ENCODE measurements at regions not wholly inside any gene's neighbourhood (a gene's known extent, or its start where the extent isn't known, plus 50 kb on each side); places are given as distances from the start of the nearest gene placed in this dataset.

DNA sequence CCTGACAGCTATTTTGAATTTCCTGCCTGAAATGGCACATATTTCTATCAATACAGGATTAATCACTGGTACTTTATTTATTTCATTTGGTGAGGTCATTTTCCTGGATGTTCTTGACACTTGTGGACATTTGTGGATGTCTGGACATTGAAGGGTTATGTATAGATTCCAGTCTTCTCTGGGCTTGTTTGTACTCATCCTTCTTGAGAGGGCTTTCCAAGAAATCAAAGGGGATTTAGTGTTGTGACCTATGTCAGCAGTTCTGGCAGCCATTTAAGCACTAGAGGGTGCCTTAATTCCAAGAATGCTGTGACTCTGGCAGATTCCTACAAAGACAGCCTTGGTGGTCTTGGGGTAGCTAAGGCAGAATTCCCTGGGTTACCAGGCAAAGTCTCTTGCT is 259.7 kb downstream of the CSNK1G3 start:
- DNase-seq (ENCODE audit: low read depth): no peak

DNA sequence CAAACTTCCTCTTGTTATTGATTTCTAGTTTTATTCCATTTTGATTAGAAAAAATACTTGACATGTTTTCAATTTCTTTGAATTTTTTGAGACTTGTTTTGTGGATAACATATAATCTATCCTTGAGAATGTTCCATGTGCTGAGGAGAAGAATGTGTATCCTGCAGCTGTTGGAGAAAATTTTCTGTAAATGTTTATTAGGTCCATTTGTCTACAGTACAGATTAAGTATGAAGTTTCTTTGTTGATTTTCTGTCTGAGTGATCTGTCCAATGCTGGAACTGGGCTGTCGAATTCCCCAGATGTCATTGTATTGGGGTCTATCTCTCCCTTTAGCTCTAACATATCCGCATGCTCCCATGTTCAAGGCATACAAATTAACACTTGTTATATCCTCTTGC is 251.2 kb downstream of the CSNK1G3 start:
- DNase-seq (ENCODE audit: low read depth): no peak

DNA sequence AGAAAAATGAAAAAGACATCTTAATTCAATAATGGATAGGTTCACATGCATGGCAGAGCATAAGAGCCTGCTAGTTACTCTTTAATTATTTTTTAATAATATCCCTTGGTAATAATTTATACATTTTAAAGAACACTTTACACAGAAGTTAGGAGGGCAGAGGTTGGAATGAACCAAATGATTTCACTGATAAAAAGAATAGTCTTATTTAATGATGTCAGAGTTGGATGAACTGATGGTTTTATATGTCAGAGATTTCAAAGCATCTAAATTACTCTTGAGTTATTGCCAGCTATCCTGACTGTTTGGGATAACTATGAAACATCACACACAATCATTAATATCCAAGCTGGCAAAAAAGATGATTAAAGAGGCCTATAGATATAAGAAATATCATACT is 244.8 kb downstream of the CSNK1G3 start:
- DNase-seq (ENCODE audit: low read depth): no peak

DNA sequence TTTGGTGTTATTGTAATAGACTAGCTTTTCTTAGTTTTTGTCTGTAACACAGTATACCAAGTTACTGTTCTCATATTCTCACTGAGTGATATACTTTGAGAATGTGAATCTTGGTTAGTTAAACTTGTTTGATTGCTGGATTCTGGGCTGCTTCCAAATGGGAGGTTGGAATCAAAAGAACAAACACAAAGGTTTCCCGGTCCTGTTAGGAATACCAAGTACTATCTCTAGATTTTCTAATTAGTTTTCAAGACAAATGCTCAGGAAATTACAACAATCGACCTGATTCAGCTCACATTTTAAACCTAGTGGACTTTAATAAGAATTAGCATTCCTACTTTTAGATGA is 244.3 kb downstream of the CSNK1G3 start:
- no peak for DNase-seq (ENCODE audit: low read depth)

DNA sequence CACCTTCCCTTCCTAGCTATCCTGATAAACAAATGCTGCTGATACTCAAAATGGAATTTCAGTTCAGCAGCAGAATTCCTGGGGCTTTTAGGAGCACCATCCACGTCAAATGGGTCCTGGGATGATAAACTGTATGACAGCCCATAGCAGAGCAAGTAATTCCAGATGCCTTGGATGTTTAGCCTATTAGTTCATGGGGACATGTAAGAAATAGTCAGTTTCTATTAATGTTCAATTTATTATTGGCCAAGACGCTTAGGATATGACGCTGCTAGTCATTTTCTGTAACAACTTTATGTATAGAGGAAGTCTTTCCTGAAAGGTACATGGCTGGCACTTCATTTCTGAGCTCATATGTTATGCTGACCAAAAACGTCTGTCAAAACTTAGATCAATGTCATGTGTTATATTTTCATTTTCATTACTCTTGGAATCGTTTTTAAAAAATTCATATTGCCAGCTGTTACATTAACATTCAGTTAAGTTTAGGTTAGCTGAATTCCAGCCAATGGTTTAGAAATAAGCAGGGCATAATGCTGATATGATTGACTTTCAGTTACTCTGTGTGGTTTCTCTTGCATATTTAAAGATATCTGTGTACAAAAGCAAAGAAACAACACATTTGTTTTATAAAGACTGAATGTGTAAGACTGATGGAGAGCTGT is 243.8 kb downstream of the CSNK1G3 start:
- DNase-seq (ENCODE audit: low read depth): no peak

DNA sequence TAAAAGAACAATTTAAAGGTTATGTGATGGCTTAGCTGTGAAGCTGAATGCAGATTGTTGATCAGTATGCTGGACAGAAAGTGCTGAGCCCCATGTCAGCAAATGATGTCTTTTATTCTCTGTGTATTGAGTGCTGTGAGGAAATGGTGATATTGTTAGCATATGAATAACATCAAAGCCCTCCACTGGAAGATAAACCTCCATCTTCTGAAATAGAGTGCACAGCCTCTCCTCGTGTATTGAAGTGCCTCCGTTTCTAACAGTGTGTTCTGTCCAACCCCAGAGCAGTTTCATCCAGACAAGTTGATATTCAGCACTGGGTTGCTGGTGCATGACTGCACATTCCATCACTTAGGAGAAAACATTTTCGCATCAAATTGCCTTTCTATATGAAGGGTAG is 242.9 kb downstream of the CSNK1G3 start:
- no peak for DNase-seq (ENCODE audit: low read depth)

DNA sequence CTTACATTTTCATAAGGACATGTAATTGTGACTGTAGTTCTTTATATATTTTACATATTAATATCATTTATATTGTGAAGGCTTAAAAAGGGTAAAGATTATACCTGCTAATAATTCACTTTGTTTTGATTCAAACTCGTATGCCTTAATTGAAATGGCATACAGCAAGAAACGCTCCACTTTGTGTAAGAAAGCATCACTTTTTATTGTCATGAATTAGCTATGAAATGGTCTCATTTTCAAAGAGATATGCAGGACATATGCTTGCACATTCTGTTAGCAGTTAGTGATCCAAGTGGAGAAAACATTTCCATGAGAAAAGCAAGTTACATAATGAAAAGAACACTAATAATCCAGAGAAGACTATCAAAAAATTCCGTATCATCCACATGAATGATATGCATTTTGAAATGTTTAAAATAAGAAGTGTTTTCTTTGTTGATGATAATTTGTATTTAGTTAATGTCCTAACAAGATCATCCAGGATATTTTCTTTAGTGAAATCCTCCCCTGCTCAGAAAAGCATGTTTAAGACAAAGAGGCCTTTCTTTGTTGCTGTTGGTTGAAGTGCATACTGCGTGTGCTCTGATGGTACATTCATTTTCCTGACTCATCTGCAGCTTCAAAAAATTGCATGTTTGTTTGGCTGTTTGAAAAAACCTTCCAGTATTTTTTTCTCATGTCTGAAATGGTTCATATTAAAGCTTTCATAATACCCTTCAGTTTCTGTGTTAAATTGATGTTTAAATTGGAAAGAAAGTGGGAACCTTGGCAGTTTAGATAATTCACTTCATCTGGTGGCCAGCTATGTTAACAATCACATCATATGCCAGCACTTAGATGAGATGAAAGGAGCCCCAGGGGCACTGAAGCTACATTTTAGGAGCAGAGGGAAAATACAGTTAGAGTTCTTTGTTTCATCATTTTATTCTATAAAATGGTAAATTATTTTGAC is 242.2 kb downstream of the CSNK1G3 start:
- no peak for DNase-seq (ENCODE audit: low read depth)

DNA sequence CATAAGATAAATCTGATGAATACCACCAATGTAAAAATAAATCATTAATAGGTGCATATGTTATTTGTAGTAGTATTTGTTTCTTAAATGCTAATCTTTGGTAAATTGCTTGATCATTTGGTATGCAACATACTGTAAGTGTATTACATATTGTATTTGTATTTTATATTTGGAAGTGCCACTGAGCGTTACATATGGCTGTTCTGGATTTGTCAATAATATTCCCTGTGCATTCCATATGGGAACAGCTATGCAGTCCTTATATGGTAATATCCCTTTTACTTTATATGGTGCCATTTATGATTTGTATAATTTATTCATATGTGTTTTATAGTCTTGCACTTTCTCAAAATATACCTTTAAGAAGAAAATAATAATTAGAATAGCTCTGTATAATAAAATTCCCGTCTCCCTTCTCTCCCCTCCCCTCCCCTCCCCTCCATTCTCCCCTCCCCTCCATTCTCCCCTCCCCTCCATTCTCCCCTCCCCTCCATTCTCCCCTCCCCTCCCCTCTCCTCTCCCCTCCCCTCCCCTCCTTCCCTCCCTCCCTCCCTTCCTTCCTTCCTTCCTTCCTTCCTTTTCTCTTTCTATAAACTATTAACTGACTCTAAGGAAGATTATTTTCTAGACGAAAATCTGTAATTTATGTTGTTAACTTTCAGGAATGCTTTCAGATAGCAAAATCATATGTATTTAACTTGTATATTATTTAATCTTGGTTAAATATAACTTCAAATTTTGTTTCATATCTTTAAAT is 241.4 kb downstream of the CSNK1G3 start:
- DNase-seq (ENCODE audit: low read depth): no peak

DNA sequence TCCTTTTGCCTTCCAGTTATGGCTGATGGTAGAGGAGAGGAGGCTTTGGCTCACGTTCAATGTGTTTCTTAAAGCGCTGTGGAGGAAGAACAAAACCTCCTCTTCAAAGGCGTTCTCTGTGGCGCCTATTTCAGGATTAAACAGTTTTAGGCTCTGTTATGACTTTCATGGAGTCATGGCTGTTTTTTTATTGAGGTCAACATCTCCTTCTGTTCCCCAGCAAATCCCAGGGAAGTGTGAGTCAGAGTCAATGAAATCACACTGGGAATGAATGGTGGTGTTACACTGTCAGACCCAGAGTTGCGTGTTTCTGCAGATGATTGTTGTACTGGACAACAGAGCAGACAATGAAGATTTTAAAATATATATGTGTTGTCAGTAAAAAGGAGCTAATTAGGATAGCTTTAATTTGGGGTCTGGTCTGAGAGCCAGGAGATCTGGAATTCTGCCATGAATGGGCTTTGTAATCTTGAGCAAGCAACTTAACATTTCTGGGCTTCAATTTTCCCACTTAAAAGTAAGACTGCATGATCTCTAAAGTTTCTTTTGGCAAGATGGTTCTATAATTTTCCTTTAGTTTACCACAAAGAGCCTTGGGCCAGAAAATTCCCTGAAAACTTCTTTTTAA is 240.7 kb downstream of the CSNK1G3 start:
- DNase-seq (ENCODE audit: low read depth): no peak

DNA sequence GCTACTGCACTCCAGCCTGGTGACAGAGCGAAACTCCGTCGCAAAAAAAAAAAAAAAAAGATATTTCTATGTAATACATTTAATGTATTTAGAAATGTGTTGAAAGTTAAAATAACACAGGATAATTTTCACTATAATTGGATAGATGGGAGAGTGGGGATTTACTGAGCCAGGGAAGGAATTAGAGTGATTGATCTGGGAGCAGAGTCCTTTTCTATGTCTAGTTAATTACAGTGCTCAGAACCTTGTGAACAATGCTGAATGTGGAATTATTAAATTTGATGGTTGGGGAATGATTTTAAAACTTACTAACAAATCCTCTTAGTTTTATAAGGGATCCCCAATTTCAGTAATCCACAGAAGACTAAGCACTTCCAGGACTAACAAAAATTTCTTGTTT is 239.7 kb downstream of the CSNK1G3 start:
- no peak for DNase-seq (ENCODE audit: low read depth)

DNA sequence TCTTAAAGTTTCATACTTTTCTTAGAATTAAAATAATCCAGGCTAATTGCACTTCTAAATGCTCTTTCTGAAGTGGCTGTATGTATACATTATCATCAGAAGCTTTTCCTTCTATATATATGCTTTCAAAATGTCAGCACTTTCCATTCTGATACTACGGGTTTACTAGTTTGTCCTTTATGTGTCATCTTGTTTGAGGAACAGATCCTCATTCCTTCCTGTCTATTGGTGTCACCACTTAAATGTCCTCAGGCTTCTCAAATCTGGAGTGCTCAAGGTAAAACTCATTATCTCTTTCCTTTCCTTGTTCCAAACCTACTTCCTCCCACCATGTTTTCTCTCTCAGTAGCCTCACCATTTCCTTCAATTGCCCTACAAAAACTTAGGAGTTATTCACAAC is 236.3 kb downstream of the CSNK1G3 start:
- no peak for DNase-seq (ENCODE audit: low read depth)

DNA sequence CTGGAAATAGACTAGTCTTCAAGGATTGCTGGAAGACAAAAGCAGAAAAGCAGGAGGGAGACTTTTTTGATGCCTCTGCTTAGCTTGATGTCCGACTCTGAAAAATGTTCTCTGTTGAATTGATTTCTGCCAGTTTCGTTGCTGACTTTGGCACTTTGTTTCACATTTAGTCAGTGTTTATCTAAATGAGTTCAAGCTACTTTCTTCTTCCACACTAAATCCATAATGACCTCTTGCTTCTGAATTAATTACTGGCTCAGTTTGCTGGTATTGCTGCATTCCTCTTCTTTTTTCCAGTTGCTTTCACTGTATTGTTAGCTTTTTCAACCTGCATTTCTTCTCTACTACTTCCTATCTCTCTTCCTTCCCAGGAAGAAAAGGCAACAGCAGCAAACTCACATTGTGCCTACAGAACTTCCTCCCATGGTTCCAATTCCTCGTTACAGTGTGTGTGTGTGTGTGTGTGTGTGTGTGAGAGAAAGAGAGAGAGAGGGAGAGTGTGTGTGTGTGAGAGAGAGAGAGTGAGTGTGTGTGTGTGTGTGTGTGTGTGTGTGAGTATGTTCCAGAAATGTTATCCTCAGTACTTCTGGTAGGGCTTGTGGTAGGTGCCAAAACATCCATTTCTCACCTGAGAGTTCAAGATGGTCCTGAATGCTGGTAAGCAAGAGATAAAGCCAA is 234.8 kb downstream of the CSNK1G3 start:
- no peak for DNase-seq (ENCODE audit: low read depth)

DNA sequence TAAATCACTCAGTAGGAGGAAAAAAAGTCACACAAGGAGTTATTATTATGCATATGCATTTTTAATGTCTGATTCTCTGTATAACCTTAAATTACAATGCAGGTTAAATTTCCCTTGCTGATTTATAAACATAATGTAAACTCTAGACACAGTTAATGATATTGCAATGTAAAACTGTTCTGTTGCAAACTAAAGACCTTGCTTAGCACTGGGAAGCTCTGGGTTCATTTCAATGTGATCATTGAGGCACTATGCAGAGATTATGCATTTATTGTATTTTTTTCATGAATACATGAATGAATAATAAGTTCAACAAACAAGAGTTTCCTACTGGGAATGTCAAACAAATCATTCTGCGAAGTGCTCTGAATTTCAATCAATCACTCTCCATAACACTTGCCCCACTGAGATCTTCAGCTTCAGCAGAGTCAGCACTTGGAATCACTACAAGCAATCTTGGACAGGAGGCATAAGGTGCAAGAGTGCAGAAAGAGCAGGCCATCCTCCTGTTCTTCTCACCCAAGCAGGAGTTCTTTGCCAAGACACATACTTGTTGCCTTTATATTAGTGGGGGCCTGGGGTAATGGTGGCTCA is 232.1 kb downstream of the CSNK1G3 start:
- no peak for DNase-seq (ENCODE audit: low read depth)

DNA sequence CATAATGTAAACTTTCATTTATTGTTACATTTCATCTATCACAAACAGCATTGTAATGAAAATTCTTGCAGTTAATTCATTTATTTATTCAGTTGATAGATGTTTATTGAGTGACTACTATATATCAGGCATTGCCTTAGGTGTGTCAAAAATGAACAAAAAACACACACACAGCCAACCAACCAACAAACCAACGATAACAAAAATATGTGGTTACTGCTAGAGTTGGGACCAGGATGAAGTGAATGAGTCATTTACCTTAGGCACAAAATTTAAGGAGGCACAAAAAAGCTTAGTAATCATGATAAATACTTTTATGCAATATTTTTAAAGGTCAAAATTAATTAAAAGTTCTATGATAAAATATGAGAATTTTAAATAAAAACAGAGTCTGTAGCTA is 223.4 kb downstream of the CSNK1G3 start:
- no peak for DNase-seq (ENCODE audit: low read depth)

DNA sequence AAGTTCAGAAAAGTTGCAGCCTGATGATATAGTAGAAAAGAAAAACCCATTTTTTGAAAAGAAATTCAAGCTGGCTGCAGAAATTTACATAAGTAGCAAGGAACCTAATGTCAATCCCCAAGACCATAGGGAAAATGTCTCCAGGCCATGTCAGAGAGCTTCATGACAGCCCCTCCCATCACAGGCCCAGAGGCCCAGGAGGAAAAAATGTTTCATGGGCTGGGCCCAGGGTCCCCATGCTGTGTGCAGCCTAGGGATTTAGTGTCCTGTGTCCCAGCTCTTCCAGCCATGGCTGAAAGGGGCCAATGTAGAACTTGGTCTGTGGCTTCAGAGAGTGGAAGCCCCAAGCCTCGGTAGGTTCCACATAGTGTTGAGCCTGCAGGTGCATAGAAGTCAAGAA is 220.3 kb downstream of the CSNK1G3 start:
- no peak for DNase-seq (ENCODE audit: low read depth)

DNA sequence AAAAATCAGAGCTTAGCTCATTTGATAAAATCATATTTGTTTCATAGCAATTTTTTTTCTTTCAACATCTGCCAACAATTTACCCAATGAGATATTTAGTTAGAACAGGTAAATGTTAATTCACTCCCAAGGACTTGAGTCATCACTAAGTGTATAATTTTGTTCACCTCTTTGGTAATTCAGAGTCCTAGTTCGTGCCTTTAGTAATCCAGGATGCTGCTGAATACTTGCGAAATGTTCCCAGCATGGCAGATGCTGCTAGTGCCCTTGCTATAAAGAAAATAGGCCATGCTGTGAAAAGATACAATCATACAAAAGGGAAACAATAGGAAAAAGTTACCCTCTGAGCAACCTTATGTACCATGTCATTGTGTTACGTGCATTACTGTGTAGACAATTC is 210.5 kb downstream of the CSNK1G3 start:
- no peak for DNase-seq (ENCODE audit: low read depth)

DNA sequence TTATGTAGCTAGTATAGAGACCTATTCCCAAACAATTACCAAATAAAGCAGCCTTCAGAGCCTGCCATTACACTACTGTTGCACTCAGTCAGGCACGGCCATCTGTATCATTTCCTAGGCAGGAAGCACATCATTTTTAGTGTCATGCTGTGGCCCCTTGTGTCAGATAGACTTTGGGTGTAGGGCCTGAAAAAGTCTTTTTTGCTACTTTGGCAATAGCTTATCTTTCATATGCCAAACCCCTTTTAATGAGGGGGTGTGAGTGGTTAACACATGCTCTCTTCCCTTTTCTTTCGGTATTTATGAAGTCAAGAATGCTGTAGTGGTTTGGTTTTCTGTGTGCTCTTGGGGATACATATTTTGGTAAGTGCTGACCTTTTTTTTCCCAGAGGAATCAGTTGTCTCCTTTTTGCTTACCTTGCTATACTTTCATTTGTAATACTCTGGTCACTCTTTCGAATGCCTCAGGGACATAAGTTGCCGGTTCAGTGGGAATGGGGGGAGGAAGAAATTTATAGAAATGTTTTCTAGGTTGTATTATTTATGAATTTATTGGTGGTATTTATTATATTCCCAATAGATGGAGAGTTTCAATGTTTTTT is 209.8 kb downstream of the CSNK1G3 start:
- DNase-seq (ENCODE audit: low read depth): no peak

DNA sequence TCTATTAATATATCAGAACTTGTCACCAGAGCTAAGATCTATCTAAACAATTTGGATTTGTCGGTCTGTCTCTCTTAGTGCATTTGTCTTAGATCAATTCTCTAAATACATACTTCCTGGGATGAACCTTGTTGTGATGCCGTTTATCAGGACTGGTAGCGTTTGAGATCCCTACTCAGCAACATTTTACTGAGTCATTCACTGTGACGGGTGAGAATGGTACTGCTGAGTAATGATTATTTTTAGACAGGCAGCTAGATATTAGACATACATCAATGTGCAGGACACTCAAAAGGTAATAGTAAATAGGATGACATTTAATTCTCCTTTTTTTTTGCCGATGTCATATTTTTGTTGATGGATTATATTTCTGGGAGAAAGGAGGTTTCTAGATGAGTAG is 209.0 kb downstream of the CSNK1G3 start:
- no peak for DNase-seq (ENCODE audit: low read depth)

DNA sequence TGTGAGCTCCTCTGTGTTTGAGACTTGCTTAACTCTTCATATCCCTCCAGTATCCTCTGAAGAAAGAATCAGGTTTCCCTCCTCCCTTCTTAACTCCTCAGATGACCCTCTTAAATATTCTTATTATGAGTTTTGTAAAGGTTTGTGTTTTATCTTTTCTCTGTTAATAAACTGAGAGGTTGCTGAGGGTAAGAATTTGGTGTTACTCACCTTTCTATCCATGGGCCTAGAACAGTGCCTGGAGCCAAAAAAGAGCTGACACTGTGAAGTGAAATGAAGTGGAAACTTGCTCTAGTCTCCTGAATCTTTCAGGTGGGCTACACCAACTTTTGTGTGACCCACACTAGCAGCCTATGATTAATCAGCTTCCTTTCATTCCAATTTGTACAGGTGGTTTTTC is 208.4 kb downstream of the CSNK1G3 start:
- no peak for DNase-seq (ENCODE audit: low read depth)

DNA sequence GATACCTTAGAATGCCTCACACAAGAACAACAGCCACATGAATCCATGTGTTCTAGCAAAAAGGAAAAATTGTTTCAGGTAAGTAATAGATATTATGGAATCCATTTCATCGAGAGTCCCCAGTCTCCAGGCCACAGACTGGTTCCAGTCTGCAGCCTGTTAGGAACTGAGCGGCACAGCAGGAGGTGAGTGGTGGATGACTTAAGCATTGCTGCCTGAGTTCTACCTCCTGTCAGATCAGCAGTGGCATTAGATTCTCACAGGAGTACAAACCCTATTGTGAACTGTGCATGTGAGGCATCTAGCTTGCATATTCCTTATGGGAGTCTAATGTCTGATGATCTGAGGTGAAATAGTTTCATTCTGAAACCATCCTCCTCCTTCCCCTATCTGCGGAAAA is 207.0 kb downstream of the CSNK1G3 start:
- no peak for DNase-seq (ENCODE audit: low read depth)

DNA sequence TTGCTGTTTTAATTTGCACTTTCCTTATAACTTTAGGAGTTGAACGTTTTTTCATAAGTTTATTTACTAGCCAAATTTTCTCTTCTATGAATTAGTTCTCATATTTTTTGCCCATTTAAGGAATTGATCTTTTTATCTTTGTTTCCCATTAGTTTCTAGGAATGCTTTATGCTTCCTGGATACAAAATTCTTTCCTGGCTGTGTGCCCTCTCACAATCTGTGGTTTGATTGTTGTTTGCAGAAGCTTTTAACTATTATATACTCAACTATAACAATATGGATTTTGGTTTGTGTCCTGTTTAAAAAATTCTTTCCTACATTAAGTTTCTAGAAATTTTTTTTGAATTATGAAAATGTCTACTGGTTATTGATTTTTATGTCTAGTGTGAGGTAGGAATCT is 206.3 kb downstream of the CSNK1G3 start:
- DNase-seq (ENCODE audit: low read depth): no peak

Measured in T follicular helper cell (primary cell).